Sigmoid colon (tissue), 4 donors: ENCODE measurements at regions not wholly inside any gene's neighbourhood (a gene's known extent, or its start where the extent isn't known, plus 50 kb on each side); places are given as distances from the start of the nearest gene placed in this dataset.

ENCODE experiments used
- EP300 ChIP-seq, 4 donors: sonication (generic); formaldehyde crosslinking; IDR thresholded peaks; one replicate each; pipeline ENCODE4 v1.6.1; 2017; ENCODE audit warnings: antibody characterized with exemption in 4 of 4
- POLR2A ChIP-seq, 2 donors: fragments of 450-650 bp; IDR thresholded peaks; one replicate each; pipeline ENCODE4 v1.6.1; 2016; ENCODE audit warnings: antibody characterized with exemption in 2 of 2, mild to moderate bottlenecking in 2 of 2, moderate library complexity in 2 of 2
- TF ChIP-seq, protein P1 (sequence below), 4 experiments: fragments of 450-650 bp in 3 of 4; fragments of 200-600 bp in 1 of 4; IDR thresholded peaks; one replicate each; pipeline ENCODE4 v1.5.1; 2016 to 2019; ENCODE audit warnings: antibody characterized with exemption in 4 of 4, mild to moderate bottlenecking in 3 of 4, moderate library complexity in 2 of 4

DNA sequence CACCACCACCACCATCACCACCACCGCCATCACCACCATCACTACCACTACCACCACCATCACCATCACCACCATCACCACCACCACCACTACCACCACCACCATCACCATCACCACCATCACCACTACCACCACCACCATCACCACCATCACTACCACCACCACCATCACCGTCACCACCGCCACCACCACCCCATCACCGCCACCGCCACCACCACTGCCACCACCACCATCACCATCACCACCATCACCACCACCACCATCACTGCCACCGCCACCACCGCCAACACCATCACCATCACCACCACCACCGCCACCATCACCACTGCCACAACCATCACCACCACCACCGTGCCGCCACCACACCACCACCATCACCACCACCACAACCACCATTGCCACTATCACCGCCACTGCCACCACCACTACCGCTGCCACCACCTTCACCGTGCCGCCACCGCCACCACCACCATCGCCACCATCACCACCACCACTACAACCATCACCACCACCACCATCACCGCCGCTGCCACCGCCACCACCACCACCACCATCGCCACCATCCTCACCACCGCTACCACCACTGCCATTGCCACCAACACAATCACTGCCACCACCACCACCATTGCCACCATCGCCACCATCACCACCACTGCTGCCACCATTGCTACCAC, 1511.3 kb upstream of the AGA start:
- TF ChIP-seq, protein P1, sequence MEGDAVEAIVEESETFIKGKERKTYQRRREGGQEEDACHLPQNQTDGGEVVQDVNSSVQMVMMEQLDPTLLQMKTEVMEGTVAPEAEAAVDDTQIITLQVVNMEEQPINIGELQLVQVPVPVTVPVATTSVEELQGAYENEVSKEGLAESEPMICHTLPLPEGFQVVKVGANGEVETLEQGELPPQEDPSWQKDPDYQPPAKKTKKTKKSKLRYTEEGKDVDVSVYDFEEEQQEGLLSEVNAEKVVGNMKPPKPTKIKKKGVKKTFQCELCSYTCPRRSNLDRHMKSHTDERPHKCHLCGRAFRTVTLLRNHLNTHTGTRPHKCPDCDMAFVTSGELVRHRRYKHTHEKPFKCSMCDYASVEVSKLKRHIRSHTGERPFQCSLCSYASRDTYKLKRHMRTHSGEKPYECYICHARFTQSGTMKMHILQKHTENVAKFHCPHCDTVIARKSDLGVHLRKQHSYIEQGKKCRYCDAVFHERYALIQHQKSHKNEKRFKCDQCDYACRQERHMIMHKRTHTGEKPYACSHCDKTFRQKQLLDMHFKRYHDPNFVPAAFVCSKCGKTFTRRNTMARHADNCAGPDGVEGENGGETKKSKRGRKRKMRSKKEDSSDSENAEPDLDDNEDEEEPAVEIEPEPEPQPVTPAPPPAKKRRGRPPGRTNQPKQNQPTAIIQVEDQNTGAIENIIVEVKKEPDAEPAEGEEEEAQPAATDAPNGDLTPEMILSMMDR (IDR thresholded peaks at IDR 0.05), result no peak
- no peak for TF ChIP-seq EP300 (IDR thresholded peaks at IDR 0.05)
- TF ChIP-seq POLR2A (IDR thresholded peaks at IDR 0.05), result no peak
